HG02642 (cell line): ENCODE measurements at regions not wholly inside any gene's neighbourhood (a gene's known extent, or its start where the extent isn't known, plus 50 kb on each side); places are given as distances from the start of the nearest gene placed in this dataset.

Source experiments
- ATAC-seq: cut with Tn5 transposase; IDR thresholded peaks from one replicate; pipeline ENCODE4 v1.9.1; 2021; ENCODE audit warnings: mild to moderate bottlenecking; ENCODE audit not compliant: unreplicated experiment, poor library complexity

DNA sequence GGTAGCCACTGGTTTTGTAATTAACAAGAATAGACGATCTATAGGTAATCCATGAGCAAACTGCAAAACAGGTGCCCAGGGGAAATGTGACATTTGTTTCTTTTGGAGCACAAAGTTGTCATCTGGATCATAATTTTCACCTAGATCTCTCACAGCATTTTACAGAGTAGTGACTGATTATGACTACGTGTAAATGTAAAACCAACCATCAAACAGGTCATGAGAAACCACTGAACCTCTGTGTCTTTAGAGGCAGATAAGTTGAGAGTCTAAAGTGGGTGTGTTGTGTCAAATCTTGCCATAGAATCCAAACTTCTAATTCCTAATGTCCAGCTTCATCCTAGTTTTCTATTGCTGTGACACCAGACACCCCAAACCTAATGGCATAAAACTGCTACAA lies 648.1 kb downstream of the MID1IP1 start:
- ATAC-seq: no peak

- ATAC-seq: no peak
Observed at GRCh38 chrX:39450234-39450977, 647.4 kb downstream of the BCOR start.

DNA sequence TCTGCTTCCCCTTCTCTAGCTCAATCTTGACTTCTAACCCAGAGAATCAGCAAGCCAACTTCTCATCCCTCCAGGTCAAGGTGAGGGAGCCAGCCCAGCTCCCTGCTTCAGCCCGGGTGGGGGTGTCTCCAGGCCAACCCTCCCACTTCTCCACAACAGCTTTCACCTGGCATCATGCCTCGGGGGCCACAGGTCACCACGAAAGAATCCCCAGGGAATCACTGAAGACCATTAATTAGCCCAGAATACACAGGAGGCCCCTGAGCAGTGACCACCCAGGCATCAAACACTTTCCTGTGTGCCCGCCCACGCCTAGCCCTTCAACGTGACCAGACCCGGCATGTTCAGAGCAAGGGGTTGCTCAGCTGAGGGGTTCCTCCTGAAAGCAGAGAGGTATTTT lies 646.7 kb downstream of the BCOR start:
- no peak for ATAC-seq

DNA sequence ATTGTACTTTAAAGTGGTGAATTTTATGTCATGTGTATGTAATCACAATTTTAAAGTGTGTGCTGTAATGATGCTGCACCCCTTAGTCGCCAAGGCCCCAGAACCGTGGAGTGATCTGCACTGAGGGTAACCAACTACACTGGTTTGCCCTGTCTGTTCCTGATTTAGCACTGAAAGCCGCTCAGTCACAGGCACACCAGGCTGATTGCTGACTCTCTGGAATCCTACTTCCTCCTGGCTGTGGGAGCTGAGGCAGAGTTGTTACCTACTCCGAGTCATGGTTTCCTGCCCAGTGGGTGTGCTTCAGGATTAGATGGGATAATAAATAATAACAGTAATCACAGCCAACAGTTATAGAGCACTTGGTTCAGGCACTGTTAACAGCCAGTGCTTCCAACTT lies 645.4 kb downstream of the BCOR start:
- no peak for ATAC-seq

GRCh38 chrX:39453889-39454621 lies 643.7 kb downstream of the BCOR start:
- ATAC-seq: no peak

- no peak for ATAC-seq
Observed at GRCh38 chrX:39456894-39457604, 640.7 kb downstream of the BCOR start.

DNA sequence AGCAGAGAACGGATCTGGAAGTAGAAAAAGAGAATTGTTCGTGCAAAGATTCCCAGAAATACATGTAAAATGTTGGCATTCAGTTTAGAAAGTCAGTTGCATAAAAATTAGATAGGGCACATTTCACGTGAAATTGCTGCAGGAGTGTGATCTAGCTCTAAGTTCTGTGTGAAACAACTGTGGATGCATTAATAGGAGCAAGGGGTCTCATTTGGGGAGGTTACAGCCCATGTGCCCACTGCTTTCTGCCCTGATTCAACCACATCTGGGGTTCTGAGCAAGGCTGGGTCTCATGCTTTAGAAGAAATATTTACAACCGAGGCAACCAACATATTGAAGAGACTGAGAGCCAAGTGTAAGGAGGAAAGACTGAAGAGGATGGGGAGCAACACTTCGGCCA lies 639.0 kb downstream of the BCOR start:
- no peak for ATAC-seq

DNA sequence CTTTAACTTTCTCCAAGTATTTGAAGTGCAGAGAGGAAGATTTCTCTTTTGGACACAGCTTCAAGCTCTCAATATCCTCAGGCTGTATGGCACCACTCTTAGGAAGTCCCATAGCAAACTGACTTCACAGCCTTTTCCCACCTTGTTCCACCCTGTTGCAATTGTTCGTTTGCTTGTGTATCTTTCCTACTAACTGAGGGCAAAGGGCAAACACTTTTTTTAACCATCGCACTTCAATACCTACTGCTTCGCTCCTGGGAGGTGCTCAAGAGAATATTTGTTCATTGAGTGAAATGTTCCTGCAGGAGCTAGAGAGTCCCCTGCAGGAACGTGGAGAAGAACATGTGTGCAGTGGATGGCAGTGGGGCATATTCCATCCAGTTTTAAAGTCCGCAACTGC lies 638.6 kb downstream of the BCOR start:
- no peak for ATAC-seq

DNA sequence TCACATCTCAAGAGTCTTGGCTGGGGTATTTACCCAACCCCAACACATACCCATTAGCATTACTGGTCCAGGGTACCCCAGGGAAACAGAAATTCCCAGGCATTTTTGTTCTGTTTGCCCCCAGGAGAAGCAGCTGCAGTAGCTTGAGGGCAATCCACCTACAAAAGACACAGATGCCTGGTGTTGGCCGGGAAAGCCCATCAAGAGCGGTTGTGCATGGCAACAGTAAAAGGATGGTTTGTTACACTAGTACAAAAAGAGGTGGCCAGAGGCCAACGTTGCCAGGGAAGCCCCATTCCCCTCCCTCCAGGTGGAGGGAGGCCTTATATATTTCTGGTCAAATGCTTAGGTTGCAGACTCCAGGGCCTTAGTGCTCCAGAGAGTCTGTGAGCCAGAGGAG lies 637.8 kb downstream of the BCOR start:
- ATAC-seq: no peak

DNA sequence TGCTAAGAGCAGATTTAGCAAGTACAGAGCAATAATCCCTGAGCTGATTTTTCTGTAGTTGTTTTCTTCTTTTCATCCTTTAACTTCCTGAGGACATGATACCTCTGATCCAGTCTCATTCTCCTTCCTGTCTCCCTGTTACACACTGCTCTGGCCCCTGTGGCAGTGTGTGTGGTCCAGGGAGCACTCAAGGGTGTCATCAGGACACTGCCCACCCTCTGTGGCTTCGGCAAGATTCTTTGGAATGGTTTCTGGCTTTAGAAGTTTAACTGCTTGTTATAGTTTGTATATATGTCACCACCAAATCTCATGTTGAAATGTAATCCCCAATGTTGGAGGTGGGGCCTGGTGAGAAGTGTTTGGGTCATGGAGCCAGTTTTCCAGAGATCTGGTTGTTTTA lies 637.3 kb downstream of the BCOR start:
- ATAC-seq: no peak

DNA sequence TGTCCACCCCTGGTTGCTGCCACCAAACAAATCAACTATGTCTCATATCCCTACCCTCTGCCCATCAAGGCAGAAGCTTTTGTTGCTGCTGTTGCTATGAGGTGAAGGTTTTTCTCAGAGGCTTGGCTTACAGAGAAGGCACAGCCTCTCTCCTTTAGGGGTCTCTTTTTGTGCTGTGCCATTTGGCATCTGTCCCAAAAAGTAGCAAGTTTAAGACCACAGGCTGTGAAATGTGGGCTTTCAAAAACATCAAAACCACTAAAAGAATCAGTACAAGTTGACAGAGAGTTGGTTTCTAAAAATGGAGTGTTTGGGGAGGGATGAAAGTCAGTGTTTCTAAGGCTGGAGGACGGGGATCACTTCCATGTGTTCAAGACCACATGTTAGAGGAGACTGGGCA lies 634.9 kb downstream of the BCOR start:
- no peak for ATAC-seq

- ATAC-seq: no peak
Observed at GRCh38 chrX:39464253-39464652, 633.5 kb downstream of the BCOR start.

GRCh38 chrX:39465467-39465866 lies 632.3 kb downstream of the BCOR start:
- no peak for ATAC-seq

- no peak for ATAC-seq
Observed at GRCh38 chrX:39465906-39466305, 631.9 kb downstream of the BCOR start.

DNA sequence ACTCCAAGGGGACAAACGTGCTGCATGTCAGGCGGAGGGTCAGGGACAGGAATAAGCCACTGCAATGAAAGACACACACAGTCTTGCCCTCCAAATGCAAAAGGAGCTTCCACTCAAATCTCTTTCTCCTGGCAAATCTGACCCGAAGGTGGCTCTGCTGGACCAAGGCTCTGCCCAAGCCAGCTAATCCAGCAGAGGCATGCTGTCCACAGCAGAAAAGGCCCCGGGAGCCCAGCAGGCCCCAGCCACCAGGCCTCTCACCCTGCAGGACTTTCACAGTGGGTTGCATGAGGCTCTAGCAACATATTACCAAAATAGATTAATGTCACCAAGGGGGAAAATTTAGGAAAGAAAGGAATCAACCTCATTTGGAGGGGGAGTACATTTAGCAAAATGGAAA lies 628.6 kb downstream of the BCOR start:
- ATAC-seq: no peak

DNA sequence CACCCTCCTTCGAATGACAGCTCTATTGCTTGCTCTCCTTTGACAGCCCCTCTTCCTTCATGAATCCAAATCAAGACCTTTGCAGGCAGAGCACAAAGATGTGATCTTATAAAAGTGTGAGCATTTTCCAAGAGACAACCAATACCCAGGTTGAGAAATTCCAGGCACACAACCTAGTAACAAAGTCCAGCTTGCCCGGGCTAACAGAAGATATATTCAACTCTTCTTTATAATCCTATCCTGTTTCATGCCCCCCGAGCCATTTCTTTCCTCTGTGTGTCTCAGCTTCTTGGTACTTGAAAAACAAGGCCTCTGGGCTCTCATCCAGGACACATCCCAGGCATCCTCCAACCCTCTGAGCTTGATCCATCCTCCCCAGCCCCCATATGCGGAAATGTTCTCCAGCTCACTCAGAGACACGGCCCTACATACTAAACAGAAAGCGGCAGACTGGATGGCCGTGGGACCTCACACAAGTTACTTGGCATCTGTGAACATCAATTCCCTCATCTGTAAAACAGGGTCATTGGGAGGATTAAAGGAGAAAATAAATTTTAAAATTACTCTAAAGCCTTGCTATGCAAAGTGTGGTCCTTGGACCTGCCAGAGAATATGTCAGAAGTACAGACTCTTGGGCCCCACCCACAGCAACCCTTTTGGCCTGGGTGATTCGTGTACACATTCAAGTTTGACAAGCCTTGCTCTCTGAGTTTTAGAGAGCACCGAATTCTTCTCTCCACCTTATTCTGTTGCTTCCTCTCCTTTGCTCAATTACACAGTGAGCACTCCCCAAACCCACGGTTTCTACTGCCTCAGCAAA lies 627.0 kb downstream of the BCOR start:
- ATAC-seq: no peak

GRCh38 chrX:39472161-39472560 lies 625.6 kb downstream of the BCOR start:
- ATAC-seq: no peak

DNA sequence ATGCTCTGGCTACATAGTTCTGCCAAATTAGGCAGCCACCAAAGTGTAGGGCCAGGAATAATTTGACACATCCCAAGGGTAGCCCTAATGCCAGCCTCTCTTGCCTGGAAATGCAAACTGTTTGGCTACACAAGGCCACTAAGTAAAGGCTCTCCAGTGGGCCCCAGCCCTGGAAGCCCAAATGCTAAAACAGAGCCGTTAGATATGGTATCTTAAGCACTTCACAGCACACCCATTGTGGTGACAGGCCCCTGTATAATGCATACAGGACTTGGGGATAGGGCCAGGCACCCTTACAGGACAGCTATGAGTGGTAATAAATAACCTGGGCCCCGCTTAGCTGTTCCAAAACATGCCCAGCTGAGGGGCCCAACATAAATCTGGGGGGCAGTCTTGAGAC lies 623.9 kb downstream of the BCOR start:
- ATAC-seq: no peak

DNA sequence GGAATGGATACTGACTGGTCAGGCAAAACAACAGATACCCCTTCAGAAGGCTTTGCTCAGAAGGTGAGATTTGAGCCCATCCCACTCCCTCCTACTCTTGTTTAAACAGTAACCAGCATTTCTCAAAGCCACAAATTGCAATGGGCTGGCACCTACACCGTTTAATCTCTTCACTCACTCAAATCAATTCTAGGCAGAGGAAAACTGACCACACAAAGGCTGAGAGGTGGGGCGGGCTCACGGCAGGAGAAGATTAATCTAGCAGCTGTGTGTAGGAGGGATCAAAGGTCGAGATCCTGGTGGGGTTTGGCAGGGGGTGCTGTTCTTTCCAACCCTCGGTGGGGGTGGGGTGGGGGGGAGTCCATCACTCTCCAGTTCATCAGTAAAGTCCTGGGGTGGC lies 622.4 kb downstream of the BCOR start:
- ATAC-seq: no peak

DNA sequence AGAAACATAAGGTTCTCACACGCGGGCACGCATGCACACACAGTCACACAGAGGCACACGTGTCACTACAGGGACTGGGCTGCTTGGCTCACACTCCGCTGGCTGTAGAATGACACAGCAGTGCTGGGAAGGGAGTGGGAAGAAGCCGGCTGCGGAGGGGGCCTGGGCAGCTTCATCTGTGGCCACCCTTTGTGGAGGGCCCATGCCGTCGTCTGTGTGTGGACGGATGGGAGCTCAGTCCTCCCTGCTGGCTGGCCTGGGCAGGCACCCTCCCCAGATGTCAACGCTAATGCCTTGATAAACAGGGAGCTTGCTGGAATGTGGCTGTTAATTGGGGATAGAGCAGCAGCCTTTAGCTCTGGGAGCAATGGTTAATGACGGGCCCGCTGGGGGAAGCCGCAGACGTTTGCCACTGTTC lies 621.1 kb downstream of the BCOR start:
- no peak for ATAC-seq
